ENCODE measurements at regions not wholly inside any gene's neighbourhood (a gene's known extent, or its start where the extent isn't known, plus 50 kb on each side); places are given as distances from the start of the nearest gene placed in this dataset.

GRCh38 chr13:47277774-47278173, 380.9 kb upstream of the HTR2A start:
- no peak overlapping the region for H4K8ac ChIP-seq (replicated peaks; ENCODE audit: insufficient read length, low read depth, low read length)
- H3K23ac ChIP-seq (ENCODE audit: insufficient read length, low read depth, low read length) = no peak overlapping the region
- no peak overlapping the region for H3K27ac ChIP-seq (ENCODE audit: insufficient read length, low read depth, low read length)
- H2BK15ac ChIP-seq (ENCODE audit: low read depth, low read length) = no peak overlapping the region
- no peak overlapping the region for H3K56ac ChIP-seq (ENCODE audit: insufficient read length, low read depth, low read length)
- Mint-ChIP-seq H3K9me3 (no peaks in the 10 kb centered on the region), H3K4me3 (no peak overlapping the region), H3K36me3 (ENCODE audit: insufficient read depth in 1 of 3, low read depth in 3 of 3) (no peaks in the 10 kb centered on the region), H3K27ac (no peak overlapping the region), H3K27me3 (ENCODE audit: low read depth) (no peaks in the 10 kb centered on the region), H3K4me1 (peaks cover 3 to 7% of the 10 kb centered on the region in 2 experiments)
- no peak overlapping the region for H2BK120ac ChIP-seq (ENCODE audit: low read depth, low read length, poor library complexity, severe bottlenecking)
- no peak overlapping the region for H2BK5ac ChIP-seq (ENCODE audit: insufficient read length, low read length)
- no peak overlapping the region for H4K91ac ChIP-seq (ENCODE audit: insufficient read length, low read depth, low read length)
- no peak for TF ChIP-seq CTCF (conservative IDR thresholded peaks at IDR 0.05)
- H2BK20ac ChIP-seq (ENCODE audit: low read depth, low read length, poor library complexity, severe bottlenecking) = no peak overlapping the region
- no peak overlapping the region for H2BK12ac ChIP-seq (ENCODE audit: insufficient read length, low read depth, low read length)
- H2AK5ac ChIP-seq (ENCODE audit: insufficient read length, low read length) = no peak overlapping the region
- H3T11ph ChIP-seq (ENCODE audit: low read length) = no peak overlapping the region
- H3K23me2 ChIP-seq (ENCODE audit: insufficient read length, low read depth, low read length, poor library complexity, severe bottlenecking) = no peaks in the 10 kb centered on the region
- H3K9me3 ChIP-seq (ENCODE audit: control insufficient read depth, low read depth, low read length) = no peaks in the 10 kb centered on the region
- H3K4ac ChIP-seq (ENCODE audit: low read depth, low read length) = no peak overlapping the region
- no peaks in the 10 kb centered on the region for H3K4me1 ChIP-seq (ENCODE audit: insufficient read depth, low read length)
- H3K4me2 ChIP-seq (ENCODE audit: insufficient read depth, insufficient read length, low read length) = no peak overlapping the region
- H3K79me1 ChIP-seq (ENCODE audit: insufficient read depth, low read depth, low read length, poor library complexity, severe bottlenecking) = no peaks in the 10 kb centered on the region
- no peak overlapping the region for H4K5ac ChIP-seq (ENCODE audit: insufficient read length, low read depth, low read length)
- no peak overlapping the region for H2AFZ ChIP-seq (ENCODE audit: low read length)
- no CpG with 5 or more reads among the region's 1 CpG for WGBS (ENCODE audit: extremely low coverage, insufficient read length, low lambda C conversion rate)
- no peak overlapping the region for H3K9ac ChIP-seq (ENCODE audit: extremely low read depth, insufficient read length, low read length)
- H3K18ac ChIP-seq (ENCODE audit: insufficient read length, low read depth, low read length) = no peak overlapping the region
- no peak for DNase-seq
- H4K20me1 ChIP-seq (ENCODE audit: control insufficient read depth, insufficient read depth, insufficient read length) = no peaks in the 10 kb centered on the region
- H3K79me2 ChIP-seq (ENCODE audit: insufficient read depth, low read length) = no peaks in the 10 kb centered on the region
- H3K14ac ChIP-seq (ENCODE audit: insufficient read depth, low read length) = no peak overlapping the region
- no peaks in the 10 kb centered on the region for H3K27me3 ChIP-seq (ENCODE audit: insufficient read depth, low read length)

Data from H9 (cell line).